ENCODE measurements at regions not wholly inside any gene's neighbourhood (a gene's known extent, or its start where the extent isn't known, plus 50 kb on each side); places are given as distances from the start of the nearest gene placed in this dataset.

GRCh38 chr16:6690741-6691140 lies 641.9 kb upstream of the RBFOX1 start:
- Histone ChIP-seq H3K27ac (no peak overlapping the region), H3K36me3 (no peaks in the 10 kb centered on the region), H3K4me3 (ENCODE audit: low read depth in 1 of 2, low read length in 1 of 2) (no peak overlapping the region), H3K4me1 (ENCODE audit: control insufficient read depth in 1 of 2, insufficient read depth in 1 of 2, low read depth in 1 of 2, low read length in 1 of 2) (no peaks in the 10 kb centered on the region), H3K9me3 (no peaks in the 10 kb centered on the region), H3K27me3 (no peaks in the 10 kb centered on the region)
- no peak for TF ChIP-seq CTCF (IDR thresholded peaks at IDR 0.05)

GRCh38 chr16:6689643-6690042 lies 643.0 kb upstream of the RBFOX1 start:
- TF ChIP-seq CTCF (IDR thresholded peaks at IDR 0.05): no peak
- Histone ChIP-seq H3K4me3 (ENCODE audit: low read depth in 1 of 2, low read length in 1 of 2) (no peak overlapping the region), H3K27ac (no peak overlapping the region), H3K36me3 (no peaks in the 10 kb centered on the region), H3K27me3 (no peaks in the 10 kb centered on the region), H3K9me3 (no peaks in the 10 kb centered on the region), H3K4me1 (ENCODE audit: control insufficient read depth in 1 of 2, insufficient read depth in 1 of 2, low read depth in 1 of 2, low read length in 1 of 2) (no peaks in the 10 kb centered on the region)

GRCh38 chr16:6687593-6687992 lies 645.1 kb upstream of the RBFOX1 start:
- Histone ChIP-seq H3K4me1 (ENCODE audit: control insufficient read depth in 1 of 2, insufficient read depth in 1 of 2, low read depth in 1 of 2, low read length in 1 of 2) (no peaks in the 10 kb centered on the region), H3K36me3 (no peaks in the 10 kb centered on the region), H3K9me3 (no peaks in the 10 kb centered on the region), H3K4me3 (ENCODE audit: low read depth in 1 of 2, low read length in 1 of 2) (no peak overlapping the region), H3K27ac (no peak overlapping the region), H3K27me3 (no peaks in the 10 kb centered on the region)
- TF ChIP-seq CTCF (IDR thresholded peaks at IDR 0.05): no peak

GRCh38 chr16:6684076-6684673 lies 648.5 kb upstream of the RBFOX1 start:
- Histone ChIP-seq H3K27ac (no peak overlapping the region), H3K27me3 (no peaks in the 10 kb centered on the region), H3K4me3 (ENCODE audit: low read depth in 1 of 2, low read length in 1 of 2) (no peak overlapping the region), H3K4me1 (ENCODE audit: control insufficient read depth in 1 of 2, insufficient read depth in 1 of 2, low read depth in 1 of 2, low read length in 1 of 2) (no peaks in the 10 kb centered on the region), H3K36me3 (no peaks in the 10 kb centered on the region), H3K9me3 (no peaks in the 10 kb centered on the region)
- TF ChIP-seq CTCF (IDR thresholded peaks at IDR 0.05): peak; percentile 13

GRCh38 chr16:6682142-6682811 lies 650.4 kb upstream of the RBFOX1 start:
- no peak overlapping the region for H3K4me3 ChIP-seq (ENCODE audit: low read depth in 1 of 2, low read length in 1 of 2)
- no peaks in the 10 kb centered on the region for H3K4me1 ChIP-seq (ENCODE audit: control insufficient read depth in 1 of 2, insufficient read depth in 1 of 2, low read depth in 1 of 2, low read length in 1 of 2)
- H3K27me3 ChIP-seq: no peaks in the 10 kb centered on the region
- no peaks in the 10 kb centered on the region for H3K36me3 ChIP-seq
- H3K9me3 ChIP-seq: no peaks in the 10 kb centered on the region
- TF ChIP-seq CTCF (IDR thresholded peaks at IDR 0.05): peak; percentile 39
- H3K27ac ChIP-seq: no peak overlapping the region

All from neutrophil (primary cell).